A673 (cell line): ENCODE measurements at regions not wholly inside any gene's neighbourhood (a gene's known extent, or its start where the extent isn't known, plus 50 kb on each side); places are given as distances from the start of the nearest gene placed in this dataset.

ENCODE experiments used
- BruUV-seq: library from RNA; stranded (reverse); fragments of 400-500 nt; replicated peaks from 2 replicates; lab custom pipeline; 2021; lab: Mats Ljungman, UMichigan
- CTCF ChIA-PET: fragments of 300-600 bp; sonication (Branson Sonifier 250); formaldehyde crosslinking; loops from one replicate; lab custom pipeline; 2022; ENCODE audit warnings: antibody characterized with exemption; lab: Charles Lee
- POLR2A ChIA-PET: fragments of 300-600 bp; sonication (Branson Sonifier 250); formaldehyde crosslinking; loops from one replicate; lab custom pipeline; 2022; ENCODE audit warnings: antibody characterized with exemption; ENCODE audit not compliant: low non-redundant PET; lab: Charles Lee
- DNase-seq: peaks from one replicate; pipeline ENCODE4 v3.0.0-alpha.2; 2015; ENCODE audit warnings: low spot score
- H3K27ac ChIP-seq: fragments of 200-600 bp; sonication (generic); 2 replicates; pipeline ENCODE4 v1.5.1; 2016; ENCODE audit warnings: mixed run types, low read depth, mild to moderate bottlenecking, mixed read lengths, antibody characterized with exemption, low read length; ENCODE audit not compliant: poor library complexity, severe bottlenecking
- H3K27me3 ChIP-seq: fragments of 200-600 bp; sonication (generic); replicated peaks from 2 replicates; pipeline ENCODE4 v1.6.1; 2017; ENCODE audit warnings: mixed run types, low read depth, mild to moderate bottlenecking, mixed read lengths, antibody characterized with exemption, low read length; ENCODE audit not compliant: insufficient read depth, poor library complexity
- H3K36me3 ChIP-seq: fragments of 200-600 bp; sonication (generic); 2 replicates; pipeline ENCODE4 v1.6.1; 2016; ENCODE audit warnings: mixed run types, mild to moderate bottlenecking, mixed read lengths, antibody characterized with exemption, low read length; ENCODE audit not compliant: insufficient read depth, poor library complexity, severe bottlenecking
- H3K4me1 ChIP-seq: fragments of 200-600 bp; sonication (generic); 2 replicates; pipeline ENCODE4 v1.6.1; 2017; ENCODE audit warnings: mixed run types, mild to moderate bottlenecking, mixed read lengths, antibody characterized with exemption, low read length; ENCODE audit not compliant: insufficient read depth, poor library complexity, severe bottlenecking
- H3K4me3 ChIP-seq: fragments of 200-600 bp; sonication (generic); 2 replicates; pipeline ENCODE4 v1.5.1; 2016; ENCODE audit warnings: low read depth, mixed run types, mild to moderate bottlenecking, mixed read lengths, low read length; ENCODE audit not compliant: poor library complexity, severe bottlenecking
- H3K9me3 ChIP-seq: fragments of 200-600 bp; sonication (generic); 2 replicates; pipeline ENCODE4 v1.6.1; 2016; ENCODE audit warnings: mixed run types, low read depth, mild to moderate bottlenecking, mixed read lengths, antibody characterized with exemption, low read length; ENCODE audit not compliant: poor library complexity, severe bottlenecking
- EZH2 ChIP-seq: fragments of 200-600 bp; sonication (generic); IDR thresholded peaks from 2 replicates; pipeline ENCODE4 v1.6.1; 2017; ENCODE audit warnings: borderline replicate concordance, low read depth, mild to moderate bottlenecking, mixed read lengths, antibody characterized with exemption, low read length; ENCODE audit not compliant: poor library complexity, severe bottlenecking
- intact Hi-C: fragments of 100-400 bp; cut with micrococcal nuclease; formaldehyde crosslinking; loops from one replicate; pipeline ENCODE4 v1.10.0; 2022; ENCODE audit not compliant: unreplicated experiment
- TF ChIP-seq, protein P1 (sequence below): fragments of 300-800, 200-600 bp; sonication (generic); conservative IDR thresholded peaks from 2 replicates; pipeline ENCODE4 v1.5.1; 2017; ENCODE audit warnings: low read depth, mild to moderate bottlenecking, antibody characterized with exemption, low read length, moderate library complexity, mixed read lengths

DNA sequence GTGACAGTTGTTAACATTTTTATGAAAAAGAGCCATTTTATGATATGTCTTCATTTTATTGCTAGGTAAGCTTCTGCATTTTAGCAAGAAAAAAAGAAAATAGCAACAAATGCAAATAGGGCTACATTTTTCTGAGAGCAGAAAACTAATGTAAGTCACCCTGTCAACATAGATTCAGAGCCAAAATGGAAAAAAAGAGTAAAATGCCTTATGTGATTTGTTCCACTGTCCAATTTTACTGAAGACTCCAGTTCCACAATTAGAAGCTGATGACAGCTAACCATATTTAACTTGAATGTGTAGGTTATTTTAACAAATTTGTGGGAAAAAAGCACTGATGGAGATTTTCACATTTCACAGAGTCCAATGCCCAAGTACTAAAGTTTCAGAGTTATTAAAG, 772.3 kb downstream of the FAT4 start:
- Histone ChIP-seq H3K4me3 (no peak overlapping the region), H3K27me3 (no peaks in the 10 kb centered on the region), H3K4me1 (no peaks in the 10 kb centered on the region), H3K36me3 (no peaks in the 10 kb centered on the region), H3K9me3 (no peaks in the 10 kb centered on the region), H3K27ac (no peak overlapping the region)
- TF ChIP-seq EZH2 = no peak
- TF ChIP-seq, protein P1, sequence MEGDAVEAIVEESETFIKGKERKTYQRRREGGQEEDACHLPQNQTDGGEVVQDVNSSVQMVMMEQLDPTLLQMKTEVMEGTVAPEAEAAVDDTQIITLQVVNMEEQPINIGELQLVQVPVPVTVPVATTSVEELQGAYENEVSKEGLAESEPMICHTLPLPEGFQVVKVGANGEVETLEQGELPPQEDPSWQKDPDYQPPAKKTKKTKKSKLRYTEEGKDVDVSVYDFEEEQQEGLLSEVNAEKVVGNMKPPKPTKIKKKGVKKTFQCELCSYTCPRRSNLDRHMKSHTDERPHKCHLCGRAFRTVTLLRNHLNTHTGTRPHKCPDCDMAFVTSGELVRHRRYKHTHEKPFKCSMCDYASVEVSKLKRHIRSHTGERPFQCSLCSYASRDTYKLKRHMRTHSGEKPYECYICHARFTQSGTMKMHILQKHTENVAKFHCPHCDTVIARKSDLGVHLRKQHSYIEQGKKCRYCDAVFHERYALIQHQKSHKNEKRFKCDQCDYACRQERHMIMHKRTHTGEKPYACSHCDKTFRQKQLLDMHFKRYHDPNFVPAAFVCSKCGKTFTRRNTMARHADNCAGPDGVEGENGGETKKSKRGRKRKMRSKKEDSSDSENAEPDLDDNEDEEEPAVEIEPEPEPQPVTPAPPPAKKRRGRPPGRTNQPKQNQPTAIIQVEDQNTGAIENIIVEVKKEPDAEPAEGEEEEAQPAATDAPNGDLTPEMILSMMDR = no peak
- BruUV-seq = no TSS peak
- intact Hi-C loops = no loop called here
- DNase-seq = no peak
- ChIA-PET POLR2A (no interaction called here), CTCF (no interaction called here)

DNA sequence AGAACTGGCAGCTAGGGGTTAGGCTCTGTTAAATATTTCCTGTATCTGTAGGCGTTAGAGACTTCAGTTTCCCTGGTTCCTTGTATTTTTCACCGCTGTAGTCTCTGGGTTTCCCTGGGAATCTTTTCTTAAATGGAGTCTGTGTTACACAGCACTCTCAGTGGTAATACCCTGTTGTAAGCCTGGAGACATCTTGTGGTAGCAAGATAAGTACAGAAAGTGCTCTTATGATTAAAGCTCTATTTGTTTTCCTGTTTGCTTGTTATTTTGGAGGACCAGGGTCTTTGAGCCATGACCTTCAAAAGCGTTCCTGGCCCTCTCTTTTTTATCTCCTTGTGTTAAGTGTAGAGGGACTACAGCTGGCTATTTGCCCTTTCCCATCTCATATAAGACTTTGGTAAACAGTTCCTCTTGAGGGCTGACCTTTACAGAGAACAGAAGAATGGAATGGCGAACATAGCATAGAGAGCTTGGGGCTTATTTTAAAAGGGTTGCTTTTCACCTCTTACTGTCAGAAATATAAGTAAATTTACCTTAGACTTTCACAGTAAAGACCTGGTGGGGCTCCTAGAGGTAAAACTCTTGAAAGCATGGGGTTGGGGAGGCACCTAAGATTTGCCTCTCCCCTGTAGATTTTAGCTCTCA, 782.5 kb downstream of the FAT4 start:
- TF ChIP-seq, protein P1 = no peak
- no peak for TF ChIP-seq EZH2

DNA sequence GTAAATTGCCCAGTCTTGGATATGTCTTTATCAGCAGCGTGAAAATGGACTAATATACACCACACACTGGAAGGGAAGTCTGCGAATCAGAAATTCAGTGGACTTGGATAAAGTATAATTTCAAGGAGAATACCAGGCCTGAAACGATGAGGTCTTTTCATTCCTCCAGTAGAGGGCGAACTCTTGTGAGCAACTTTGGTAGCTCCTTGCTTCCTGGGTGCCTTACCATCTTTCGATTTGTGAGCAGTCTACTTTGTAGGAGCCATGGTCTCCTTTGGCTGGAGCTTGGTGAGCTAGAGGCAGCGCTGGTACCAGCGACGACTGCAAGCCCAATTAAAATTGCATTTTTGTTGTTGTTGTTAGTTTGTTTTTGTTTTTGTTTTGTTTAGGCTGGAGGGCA, 791.9 kb downstream of the FAT4 start:
- TF ChIP-seq EZH2 = no peak
- TF ChIP-seq, protein P1 = peak; percentile 30; the same call in 1 of the 2 replicates
- Histone ChIP-seq H3K4me1 (no peaks in the 10 kb centered on the region), H3K4me3 (no peak overlapping the region), H3K27me3 (no peaks in the 10 kb centered on the region), H3K27ac (no peak overlapping the region), H3K36me3 (no peaks in the 10 kb centered on the region), H3K9me3 (peaks cover 3% of the 10 kb centered on the region)
- POLR2A ChIA-PET = no interaction called here
- BruUV-seq = no TSS peak
- intact Hi-C loops = no loop called here
- DNase-seq = peak; percentile 14
- CTCF ChIA-PET = interaction anchor here (0.7 kb wide), 1 partner anchor 55 kb away, joined by 3 read pairs; no protein-coding TSS in a partner anchor

More for the DNA sequence above, 782.5 kb downstream of the FAT4 start:
- DNase-seq = no peak
- CTCF ChIA-PET = no interaction called here
- no peak overlapping the region for H3K4me3 ChIP-seq
- no peaks in the 10 kb centered on the region for H3K27me3 ChIP-seq
- H3K27ac ChIP-seq = no peak overlapping the region
- H3K36me3 ChIP-seq = no peaks in the 10 kb centered on the region
- intact Hi-C loops = no loop called here
- H3K9me3 ChIP-seq = no peaks in the 10 kb centered on the region
- no peaks in the 10 kb centered on the region for H3K4me1 ChIP-seq
- no TSS peak for BruUV-seq
- POLR2A ChIA-PET = no interaction called here
